ENCODE measurements at regions not wholly inside any gene's neighbourhood (a gene's known extent, or its start where the extent isn't known, plus 50 kb on each side); places are given as distances from the start of the nearest gene placed in this dataset.

- no peak for TF ChIP-seq EZH2 (IDR thresholded peaks at IDR 0.05; ENCODE audit: low read length, missing control alignments)
- no peak for TF ChIP-seq CTCF (conservative IDR thresholded peaks at IDR 0.05 in 1 of 2, IDR thresholded peaks at IDR 0.05 in 1 of 2; ENCODE audit: low read depth in 1 of 2, low read length in 2 of 2)
- Histone ChIP-seq H3K4me2 (ENCODE audit: extremely low read depth, insufficient read depth, low read length) (no peak overlapping the region), H3K27me3 (ENCODE audit: control insufficient read depth, insufficient read depth, low read length) (peaks cover 6% of the 10 kb centered on the region), H3K36me3 (ENCODE audit: control insufficient read depth, insufficient read depth, low read length) (no peaks in the 10 kb centered on the region), H3K4me1 (ENCODE audit: control insufficient read depth, extremely low read depth, insufficient read depth, low read length) (peaks cover 8% of the 10 kb centered on the region), H3K9ac (ENCODE audit: insufficient read depth, low read length) (no peak overlapping the region), H3K4me3 (replicated peaks in 1 of 4; ENCODE audit: control extremely low read depth in 1 of 4, insufficient read depth in 1 of 4, low read depth in 3 of 4, low read length in 4 of 4) (no peak overlapping the region), H2AFZ (ENCODE audit: low read length) (no peak overlapping the region), H4K20me1 (ENCODE audit: control insufficient read depth, extremely low read depth, insufficient read depth, low read length) (no peaks in the 10 kb centered on the region), H3K9me3 (ENCODE audit: control insufficient read depth, insufficient read depth, low read depth, low read length) (no peaks in the 10 kb centered on the region), H3K27ac (ENCODE audit: insufficient read depth, low read length) (no peak overlapping the region), H3K79me2 (ENCODE audit: control insufficient read depth, insufficient read depth, low read length) (no peaks in the 10 kb centered on the region)
- peak in 1 of 2 donors; percentile 38 for DNase-seq (ENCODE audit: low read depth in 2 of 2)
These were observed 283.5 kb upstream of the ROPN1 start for GRCh38 chr3:124275412-124275811.

- Histone ChIP-seq H3K79me2 (ENCODE audit: control insufficient read depth, insufficient read depth, low read length) (no peaks in the 10 kb centered on the region), H3K27ac (ENCODE audit: insufficient read depth, low read length) (no peak overlapping the region), H4K20me1 (ENCODE audit: control insufficient read depth, extremely low read depth, insufficient read depth, low read length) (no peaks in the 10 kb centered on the region), H2AFZ (ENCODE audit: low read length) (no peak overlapping the region), H3K36me3 (ENCODE audit: control insufficient read depth, insufficient read depth, low read length) (no peaks in the 10 kb centered on the region), H3K9me3 (ENCODE audit: control insufficient read depth, insufficient read depth, low read depth, low read length) (no peaks in the 10 kb centered on the region), H3K4me2 (ENCODE audit: extremely low read depth, insufficient read depth, low read length) (no peak overlapping the region), H3K4me3 (replicated peaks in 1 of 4; ENCODE audit: control extremely low read depth in 1 of 4, insufficient read depth in 1 of 4, low read depth in 3 of 4, low read length in 4 of 4) (no peak overlapping the region), H3K27me3 (ENCODE audit: control insufficient read depth, insufficient read depth, low read length) (peaks cover 6% of the 10 kb centered on the region), H3K4me1 (ENCODE audit: control insufficient read depth, extremely low read depth, insufficient read depth, low read length) (peaks cover 8% of the 10 kb centered on the region), H3K9ac (ENCODE audit: insufficient read depth, low read length) (no peak overlapping the region)
- no peak for TF ChIP-seq EZH2 (IDR thresholded peaks at IDR 0.05; ENCODE audit: low read length, missing control alignments)
- no peak for TF ChIP-seq CTCF (conservative IDR thresholded peaks at IDR 0.05 in 1 of 2, IDR thresholded peaks at IDR 0.05 in 1 of 2; ENCODE audit: low read depth in 1 of 2, low read length in 2 of 2)
- DNase-seq (ENCODE audit: low read depth in 2 of 2), result no peak
These were observed 284.2 kb upstream of the ROPN1 start for GRCh38 chr3:124276133-124276532.

GRCh38 chr3:124276539-124277143 is 284.7 kb upstream of the ROPN1 start:
- TF ChIP-seq CTCF (conservative IDR thresholded peaks at IDR 0.05 in 1 of 2, IDR thresholded peaks at IDR 0.05 in 1 of 2; ENCODE audit: low read depth in 1 of 2, low read length in 2 of 2) (no peak), EZH2 (IDR thresholded peaks at IDR 0.05; ENCODE audit: low read length, missing control alignments) (no peak)
- Histone ChIP-seq H3K9ac (ENCODE audit: insufficient read depth, low read length) (no peak overlapping the region), H3K4me1 (ENCODE audit: control insufficient read depth, extremely low read depth, insufficient read depth, low read length) (peaks cover 8% of the 10 kb centered on the region), H3K27me3 (ENCODE audit: control insufficient read depth, insufficient read depth, low read length) (peaks cover 6% of the 10 kb centered on the region), H4K20me1 (ENCODE audit: control insufficient read depth, extremely low read depth, insufficient read depth, low read length) (no peaks in the 10 kb centered on the region), H3K27ac (ENCODE audit: insufficient read depth, low read length) (no peak overlapping the region), H3K4me2 (ENCODE audit: extremely low read depth, insufficient read depth, low read length) (no peak overlapping the region), H3K9me3 (ENCODE audit: control insufficient read depth, insufficient read depth, low read depth, low read length) (no peaks in the 10 kb centered on the region), H3K79me2 (ENCODE audit: control insufficient read depth, insufficient read depth, low read length) (no peaks in the 10 kb centered on the region), H3K36me3 (ENCODE audit: control insufficient read depth, insufficient read depth, low read length) (no peaks in the 10 kb centered on the region), H2AFZ (ENCODE audit: low read length) (no peak overlapping the region), H3K4me3 (replicated peaks in 1 of 4; ENCODE audit: control extremely low read depth in 1 of 4, insufficient read depth in 1 of 4, low read depth in 3 of 4, low read length in 4 of 4) (no peak overlapping the region)
- DNase-seq (ENCODE audit: low read depth in 2 of 2), result no peak

All from fibroblast of lung (primary cell).